HUES48 (cell line): ENCODE measurements at regions not wholly inside any gene's neighbourhood (a gene's known extent, or its start where the extent isn't known, plus 50 kb on each side); places are given as distances from the start of the nearest gene placed in this dataset.

Source experiments
- H3K27ac ChIP-seq: one replicate; pipeline ENCODE4 v1.7.0; 2013; ENCODE audit warnings: low read depth, low read length, inconsistent platforms
- H3K27me3 ChIP-seq: 2 replicates; pipeline ENCODE4 v1.6.1; 2013; ENCODE audit warnings: mild to moderate bottlenecking, low read length; ENCODE audit not compliant: control insufficient read depth, insufficient read depth
- H3K36me3 ChIP-seq: 2 replicates; pipeline ENCODE4 v1.6.1; 2013; ENCODE audit warnings: low read length; ENCODE audit not compliant: control insufficient read depth, insufficient read depth
- H3K4me1 ChIP-seq: 2 replicates; pipeline ENCODE4 v1.6.1; 2013; ENCODE audit warnings: mild to moderate bottlenecking, low read length; ENCODE audit not compliant: control insufficient read depth, insufficient read depth
- H3K4me3 ChIP-seq: 2 replicates; pipeline ENCODE4 v1.5.1; 2013; ENCODE audit warnings: mild to moderate bottlenecking, low read depth, low read length
- H3K9ac ChIP-seq: 2 replicates; pipeline ENCODE4 v1.6.1; 2013; ENCODE audit warnings: mild to moderate bottlenecking, low read depth, low read length, moderate library complexity
- H3K9me3 ChIP-seq: 2 replicates; pipeline ENCODE4 v1.6.1; 2013; ENCODE audit warnings: low read length; ENCODE audit not compliant: control insufficient read depth, insufficient read depth

DNA sequence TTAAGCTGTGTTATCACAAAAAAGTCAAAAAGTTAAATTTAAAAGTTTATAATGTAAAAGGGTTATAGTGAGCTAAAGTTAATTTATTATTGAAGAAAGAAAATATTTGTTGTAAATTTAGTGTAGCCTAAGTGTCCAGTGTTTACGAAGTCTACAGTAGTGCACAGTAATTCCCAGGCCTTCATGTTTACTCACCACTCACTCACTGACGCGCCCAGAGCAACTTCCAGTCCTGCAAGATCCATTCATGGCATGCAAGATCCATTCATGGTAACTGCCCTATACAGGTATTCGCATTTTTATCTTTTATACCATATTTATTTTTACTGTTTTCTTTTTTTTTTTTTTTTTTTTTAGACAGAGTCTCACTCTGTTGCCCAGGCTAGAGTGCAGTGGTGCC, 69.5 kb downstream of the TPRA1 start:
- Histone ChIP-seq H3K4me1 (no peaks in the 10 kb centered on the region), H3K36me3 (no peaks in the 10 kb centered on the region), H3K27ac (no peak overlapping the region)

DNA sequence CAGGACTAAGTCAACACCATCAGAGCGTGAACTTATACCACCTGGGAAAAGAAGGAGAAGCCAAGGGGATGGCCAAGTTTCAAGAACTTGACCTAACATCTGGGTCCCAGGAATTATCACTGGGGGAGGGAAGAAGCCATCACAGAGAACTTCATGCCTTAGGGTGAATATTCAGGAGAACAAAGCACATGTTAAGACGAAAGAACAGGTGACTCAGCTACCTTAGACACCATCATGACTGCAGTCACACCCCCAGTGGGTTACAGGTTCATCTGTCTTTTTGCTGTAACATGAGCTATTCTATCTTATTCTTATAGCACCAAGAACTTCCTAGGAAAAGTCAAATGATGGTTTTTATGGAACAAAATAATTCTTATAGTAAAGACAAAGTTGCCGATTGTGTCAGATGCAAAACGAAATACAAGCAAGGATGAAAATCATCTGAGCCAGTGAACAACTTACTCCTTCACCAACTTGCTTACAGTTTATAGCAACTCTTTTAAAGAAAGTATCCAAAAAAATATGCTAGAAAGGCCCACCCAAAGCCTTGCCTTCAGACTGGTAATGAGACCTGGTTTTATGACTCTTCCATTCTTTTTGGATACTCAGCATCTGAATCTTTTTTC, 72.0 kb downstream of the TPRA1 start:
- no peaks in the 10 kb centered on the region for H3K27me3 ChIP-seq
- no peak overlapping the region for H3K9ac ChIP-seq
- H3K4me3 ChIP-seq = no peak overlapping the region
- no peak overlapping the region for H3K27ac ChIP-seq
- H3K4me1 ChIP-seq = no peaks in the 10 kb centered on the region
- H3K9me3 ChIP-seq = peaks cover 4% of the 10 kb centered on the region; the same call in 1 of the 2 replicates
- no peaks in the 10 kb centered on the region for H3K36me3 ChIP-seq

More for the DNA sequence above, 69.5 kb downstream of the TPRA1 start:
- H3K4me3 ChIP-seq = no peak overlapping the region
- H3K9ac ChIP-seq = no peak overlapping the region
- H3K9me3 ChIP-seq = peaks cover 4% of the 10 kb centered on the region; the same call in 1 of the 2 replicates
- no peaks in the 10 kb centered on the region for H3K27me3 ChIP-seq

DNA sequence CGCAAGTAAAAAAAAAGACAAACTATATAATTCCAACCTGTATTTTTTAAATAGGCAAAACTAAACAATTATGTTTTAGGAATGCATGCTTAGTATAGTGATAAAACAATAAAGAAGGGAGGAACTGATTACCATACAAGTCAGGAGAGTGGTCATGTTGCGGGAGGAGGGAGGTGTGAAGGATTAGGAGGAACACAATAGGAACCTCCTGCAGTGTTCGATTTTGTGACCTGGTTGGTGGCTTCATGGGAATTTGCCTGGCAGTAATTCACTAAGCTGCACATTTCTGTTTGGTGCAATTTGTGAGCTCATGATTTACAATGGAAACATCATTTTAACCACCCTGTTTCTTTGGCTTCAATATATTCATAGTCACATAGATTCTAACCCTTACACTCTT, 78.3 kb downstream of the TPRA1 start:
- H3K36me3 ChIP-seq = no peaks in the 10 kb centered on the region
- no peaks in the 10 kb centered on the region for H3K9me3 ChIP-seq
- no peak overlapping the region for H3K27ac ChIP-seq
- no peaks in the 10 kb centered on the region for H3K4me1 ChIP-seq
- H3K9ac ChIP-seq = no peak overlapping the region
- no peak overlapping the region for H3K4me3 ChIP-seq
- no peaks in the 10 kb centered on the region for H3K27me3 ChIP-seq

DNA sequence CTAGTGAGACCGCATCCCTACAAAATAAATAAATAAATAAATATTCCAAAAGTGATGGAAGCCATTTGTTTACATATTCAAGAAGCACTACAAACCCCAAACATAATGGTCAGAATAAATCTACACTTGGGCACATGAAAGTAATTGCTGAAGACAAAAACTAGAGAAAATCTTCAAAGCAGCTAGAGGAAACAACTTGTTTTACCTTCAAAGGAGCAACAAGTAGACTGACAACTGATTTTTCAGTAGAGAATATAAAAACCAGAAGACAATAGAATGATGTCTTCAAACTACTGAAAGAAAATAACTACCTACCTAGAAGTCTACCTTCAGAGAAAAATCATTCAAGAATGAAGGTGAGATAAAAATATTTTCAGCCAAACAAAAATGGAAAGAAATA, 89.4 kb downstream of the TPRA1 start:
- Histone ChIP-seq H3K9ac (no peak overlapping the region), H3K4me1 (no peaks in the 10 kb centered on the region), H3K9me3 (peaks cover 16% of the 10 kb centered on the region), H3K27ac (no peak overlapping the region), H3K4me3 (no peak overlapping the region), H3K27me3 (no peaks in the 10 kb centered on the region), H3K36me3 (no peaks in the 10 kb centered on the region)

DNA sequence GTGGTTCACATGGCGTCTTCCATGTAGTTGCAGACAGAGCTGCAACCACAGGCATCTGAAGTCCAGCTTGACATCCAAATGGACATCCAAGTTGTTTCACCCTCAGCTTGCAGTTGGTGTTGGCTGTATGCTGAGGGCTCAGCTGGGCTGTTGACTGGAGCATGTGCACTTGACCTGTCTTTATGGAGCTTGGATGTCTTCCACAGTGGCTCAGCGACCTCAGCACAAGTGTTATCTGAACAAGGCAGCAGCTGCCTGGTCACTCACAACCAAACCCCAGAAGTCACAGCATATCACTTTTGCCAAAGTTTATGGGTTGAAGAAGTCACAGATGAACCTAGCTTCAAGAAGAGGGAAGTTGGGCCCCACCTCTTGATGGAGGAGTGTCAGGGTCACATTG, 92.9 kb downstream of the TPRA1 start:
- Histone ChIP-seq H3K4me1 (no peaks in the 10 kb centered on the region), H3K27me3 (no peaks in the 10 kb centered on the region), H3K36me3 (no peaks in the 10 kb centered on the region), H3K9me3 (peaks cover 31% of the 10 kb centered on the region), H3K4me3 (no peak overlapping the region), H3K27ac (no peak overlapping the region), H3K9ac (no peak overlapping the region)

DNA sequence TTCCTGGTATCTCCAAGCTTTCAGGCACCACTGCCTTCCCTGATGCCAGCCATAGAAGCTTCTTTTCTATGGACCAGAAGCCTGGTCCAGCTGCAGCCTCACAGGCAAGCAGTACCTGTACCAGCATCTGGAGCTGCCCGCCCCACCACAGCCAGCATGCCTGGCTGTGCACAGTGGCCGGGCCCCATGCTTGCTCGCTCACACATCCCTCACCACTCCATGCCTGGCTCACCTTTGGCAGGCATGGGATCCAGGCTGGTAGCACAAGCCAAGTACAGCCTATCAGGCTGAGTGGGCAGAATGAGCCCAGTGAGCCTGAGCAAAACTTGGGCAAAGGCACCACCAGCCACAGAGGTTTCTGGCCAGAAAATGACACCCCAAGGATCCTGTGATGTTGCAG, 93.4 kb downstream of the TPRA1 start:
- no peak overlapping the region for H3K27ac ChIP-seq
- no peaks in the 10 kb centered on the region for H3K27me3 ChIP-seq
- H3K9me3 ChIP-seq = peaks cover 36% of the 10 kb centered on the region
- no peak overlapping the region for H3K4me3 ChIP-seq
- no peak overlapping the region for H3K9ac ChIP-seq
- H3K4me1 ChIP-seq = no peaks in the 10 kb centered on the region
- no peaks in the 10 kb centered on the region for H3K36me3 ChIP-seq

DNA sequence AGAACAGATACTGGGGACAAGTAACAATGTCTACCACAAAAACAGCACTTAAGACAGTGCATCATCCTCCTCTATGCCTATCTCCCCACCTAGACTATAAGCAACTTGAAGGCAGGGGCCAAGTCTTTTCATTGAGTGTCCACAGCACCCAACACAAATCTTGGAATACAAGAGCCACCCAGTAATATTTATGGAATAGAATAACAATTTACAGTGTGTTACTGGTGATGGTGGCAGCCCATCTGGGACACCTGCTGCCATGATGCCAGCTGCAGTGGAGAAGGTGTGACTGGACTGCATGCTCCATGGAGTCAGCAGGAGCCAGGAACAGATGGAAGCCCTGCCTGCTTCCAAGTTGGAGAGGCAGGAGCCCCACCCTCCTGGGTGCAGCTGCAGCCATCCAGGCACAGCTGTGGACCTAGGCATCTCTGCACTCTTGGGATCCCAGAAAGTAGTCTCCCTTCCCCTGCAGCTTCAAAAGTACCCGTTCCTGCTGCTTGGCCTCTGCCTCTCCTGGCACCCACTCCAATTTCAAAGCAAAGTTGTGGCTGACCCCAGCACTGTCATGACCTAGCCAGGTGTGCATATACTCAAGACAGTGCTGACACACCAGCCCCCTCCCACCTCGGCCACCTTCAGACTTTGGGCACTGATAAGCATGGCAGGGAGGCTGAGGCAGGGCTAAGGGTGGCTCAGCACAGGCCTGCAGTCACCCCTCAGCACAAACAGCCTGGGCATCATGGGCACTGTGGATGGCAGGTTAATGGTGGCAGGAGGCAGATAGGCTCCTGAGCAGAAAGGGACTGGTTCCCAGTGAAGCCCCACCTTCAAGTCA, 94.5 kb downstream of the TPRA1 start:
- H3K27me3 ChIP-seq = no peaks in the 10 kb centered on the region
- peaks cover 34% of the 10 kb centered on the region for H3K9me3 ChIP-seq
- no peaks in the 10 kb centered on the region for H3K4me1 ChIP-seq
- no peak overlapping the region for H3K4me3 ChIP-seq
- no peak overlapping the region for H3K9ac ChIP-seq
- no peak overlapping the region for H3K27ac ChIP-seq
- H3K36me3 ChIP-seq = no peaks in the 10 kb centered on the region

DNA sequence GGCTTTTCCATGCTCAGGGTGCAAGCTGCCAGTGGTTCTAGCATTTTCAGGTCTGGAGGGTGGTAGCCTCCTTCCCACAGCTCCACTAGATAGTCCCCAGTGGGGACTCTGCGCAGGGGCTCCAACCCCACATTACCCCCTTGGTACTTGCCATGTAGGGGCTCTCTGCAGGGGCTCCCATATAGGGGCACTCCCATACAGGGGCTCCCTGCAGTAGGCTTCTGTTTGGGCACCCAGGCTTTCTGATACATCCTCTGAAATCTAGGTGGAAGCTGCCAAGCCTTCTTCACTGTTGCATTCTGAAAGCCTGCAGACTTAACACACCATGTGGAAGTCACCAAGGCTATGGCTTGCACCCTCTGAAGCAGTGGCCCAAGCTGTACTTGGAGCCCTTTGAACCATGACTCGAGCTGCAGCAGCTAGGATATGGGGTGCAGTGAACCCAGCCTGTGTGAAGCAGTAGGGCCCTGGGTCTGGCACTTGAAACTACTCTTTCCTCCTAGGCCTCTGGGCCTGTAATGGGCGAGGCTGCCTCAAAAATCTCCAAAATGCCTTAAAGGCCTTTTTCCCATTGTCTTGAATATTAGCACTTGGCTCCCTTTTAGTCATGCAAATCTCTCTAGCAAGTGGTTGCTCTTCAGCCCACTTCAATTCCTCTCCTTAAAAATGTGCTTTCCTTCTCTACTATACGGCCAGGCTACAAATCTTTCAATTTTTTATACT, 96.4 kb downstream of the TPRA1 start:
- Histone ChIP-seq H3K27me3 (no peaks in the 10 kb centered on the region), H3K36me3 (no peaks in the 10 kb centered on the region), H3K9ac (no peak overlapping the region), H3K27ac (no peak overlapping the region), H3K4me3 (no peak overlapping the region), H3K9me3 (peaks cover 21% of the 10 kb centered on the region), H3K4me1 (no peaks in the 10 kb centered on the region)

DNA sequence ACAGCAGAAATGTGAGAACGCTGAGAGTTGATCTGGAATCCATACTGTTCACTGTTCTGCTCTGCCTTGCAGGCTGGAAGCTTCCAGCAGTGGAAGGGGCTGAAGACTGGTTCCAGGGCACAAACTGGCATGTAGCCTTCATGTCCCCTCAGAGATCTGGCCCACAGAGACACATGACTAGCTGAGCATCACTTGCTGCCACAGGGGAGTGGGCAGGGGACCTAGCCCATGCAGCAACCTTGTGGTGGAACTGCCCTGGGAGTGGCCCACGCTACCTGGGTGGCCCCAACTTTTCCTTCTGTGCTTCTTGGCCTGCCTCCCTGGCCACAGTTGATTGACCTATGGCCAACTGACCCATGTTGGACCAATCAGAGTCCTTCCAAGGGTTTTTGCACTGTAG, 98.1 kb downstream of the TPRA1 start:
- H3K27ac ChIP-seq = no peak overlapping the region
- H3K9me3 ChIP-seq = peaks cover 24% of the 10 kb centered on the region
- H3K4me1 ChIP-seq = no peaks in the 10 kb centered on the region
- no peaks in the 10 kb centered on the region for H3K36me3 ChIP-seq
- H3K9ac ChIP-seq = no peak overlapping the region
- H3K4me3 ChIP-seq = no peak overlapping the region
- no peaks in the 10 kb centered on the region for H3K27me3 ChIP-seq

DNA sequence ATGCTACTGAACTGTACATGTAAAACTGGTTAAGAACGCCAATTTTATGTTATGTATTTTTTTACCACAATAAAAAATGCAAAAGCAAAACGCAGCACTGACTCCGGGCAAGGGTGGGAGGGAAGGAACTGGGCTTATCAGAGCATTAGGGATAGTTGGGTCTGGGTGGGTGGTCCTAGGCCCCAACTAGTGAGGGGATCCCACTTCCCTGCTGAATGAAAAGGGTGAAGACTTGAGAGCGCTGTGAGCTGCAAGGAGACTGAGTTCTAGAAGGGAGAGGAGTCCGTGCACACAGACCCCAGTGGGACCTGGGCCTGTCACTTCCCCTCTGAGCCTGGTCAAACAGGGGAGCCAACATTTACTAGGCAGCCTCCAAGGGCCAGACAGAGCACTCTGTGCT, 98.6 kb downstream of the TPRA1 start:
- no peak overlapping the region for H3K27ac ChIP-seq
- H3K4me3 ChIP-seq = no peak overlapping the region
- H3K9me3 ChIP-seq = peaks cover 24% of the 10 kb centered on the region
- H3K9ac ChIP-seq = no peak overlapping the region
- no peaks in the 10 kb centered on the region for H3K27me3 ChIP-seq
- no peaks in the 10 kb centered on the region for H3K36me3 ChIP-seq
- no peaks in the 10 kb centered on the region for H3K4me1 ChIP-seq

DNA sequence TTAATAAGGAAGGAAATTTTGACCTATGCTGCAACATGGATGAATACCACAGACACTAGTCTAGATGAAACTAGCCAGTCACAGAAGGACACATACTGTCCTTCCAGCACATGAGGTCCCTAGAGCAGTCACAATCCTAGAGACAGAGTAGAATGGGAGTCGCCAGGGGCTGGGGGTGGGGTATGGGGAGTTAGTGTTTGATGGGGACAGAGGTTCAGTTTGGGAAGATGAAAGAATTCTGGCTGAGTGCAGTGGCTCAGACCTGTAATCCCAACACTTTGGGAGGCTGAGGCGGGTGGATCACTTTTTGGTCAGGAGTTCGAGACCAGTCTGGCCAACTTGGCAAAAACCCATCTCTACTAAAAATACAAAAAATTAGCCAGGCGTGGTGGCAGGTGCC, 99.2 kb downstream of the TPRA1 start:
- H3K36me3 ChIP-seq = no peaks in the 10 kb centered on the region
- no peak overlapping the region for H3K9ac ChIP-seq
- no peaks in the 10 kb centered on the region for H3K27me3 ChIP-seq
- no peaks in the 10 kb centered on the region for H3K4me1 ChIP-seq
- no peak overlapping the region for H3K27ac ChIP-seq
- peaks cover 24% of the 10 kb centered on the region for H3K9me3 ChIP-seq
- H3K4me3 ChIP-seq = no peak overlapping the region
